ENCODE measurements at regions not wholly inside any gene's neighbourhood (a gene's known extent, or its start where the extent isn't known, plus 50 kb on each side); places are given as distances from the start of the nearest gene placed in this dataset.

- H3K36me3 ChIP-seq (ENCODE audit: control insufficient read depth, insufficient read depth, low read length) = no peaks in the 10 kb centered on the region
- H3K27me3 ChIP-seq (ENCODE audit: control insufficient read depth, insufficient read depth, low read length) = no peaks in the 10 kb centered on the region
- ChIA-PET CTCF (no interaction called here), POLR2A (no interaction called here)
- no TSS peak for BruUV-seq (replicated peaks)
- H3K9me3 ChIP-seq (ENCODE audit: control insufficient read depth, insufficient read depth, low read depth, low read length) = no peaks in the 10 kb centered on the region
- intact Hi-C loops (cut with micrococcal nuclease; ENCODE audit: unreplicated experiment) (no loop called here), in situ Hi-C loops (cut with HindIII; ENCODE audit: low pct_unique_long_range_greater_than_20kb, low sequenced_read_pairs) (no loop called here)
- TF ChIP-seq TCF7L2 (IDR thresholded peaks at IDR 0.05; ENCODE audit: low read depth, low read length) (no peak), SIN3A (IDR thresholded peaks at IDR 0.05; ENCODE audit: borderline replicate concordance, insufficient read depth, low read depth, low read length) (no peak), POLR2AphosphoS5 (IDR thresholded peaks at IDR 0.05; ENCODE audit: low read depth, low read length) (no peak), REST (IDR thresholded peaks at IDR 0.05; ENCODE audit: insufficient read depth in 1 of 2, low read depth in 2 of 2, low read length in 1 of 2) (no peak), CTCF (IDR thresholded peaks at IDR 0.05) (no peak)
- H3K4me3 ChIP-seq (ENCODE audit: low read depth in 2 of 2, low read length in 2 of 2) = no peak overlapping the region
- ATAC-seq (no peak), DNase-seq (ENCODE audit: low read depth, low spot score) (no peak)
- no peaks in the 10 kb centered on the region for H3K4me1 ChIP-seq (ENCODE audit: control insufficient read depth, insufficient read depth, low read length)
- H3K27ac ChIP-seq (ENCODE audit: low read length) = no peak overlapping the region
Observed at GRCh38 chr2:49261781-49262180, 107.5 kb upstream of the FSHR start.

- CTCF ChIA-PET = no interaction called here
Observed at GRCh38 chr2:49260979-49261538, 106.7 kb upstream of the FSHR start.

More at GRCh38 chr2:49260979-49261538, 106.7 kb upstream of the FSHR start:
- in situ Hi-C loops (cut with HindIII; ENCODE audit: low pct_unique_long_range_greater_than_20kb, low sequenced_read_pairs) (no loop called here), intact Hi-C loops (cut with micrococcal nuclease; ENCODE audit: unreplicated experiment) (no loop called here)
- no peak overlapping the region for H3K27ac ChIP-seq (ENCODE audit: low read length)
- no peaks in the 10 kb centered on the region for H3K36me3 ChIP-seq (ENCODE audit: control insufficient read depth, insufficient read depth, low read length)
- POLR2A ChIA-PET = no interaction called here
- ATAC-seq = no peak
- no TSS peak for BruUV-seq (replicated peaks)
- H3K4me1 ChIP-seq (ENCODE audit: control insufficient read depth, insufficient read depth, low read length) = no peaks in the 10 kb centered on the region
- H3K9me3 ChIP-seq (ENCODE audit: control insufficient read depth, insufficient read depth, low read depth, low read length) = no peaks in the 10 kb centered on the region
- no peak for DNase-seq (ENCODE audit: low read depth, low spot score)
- no peaks in the 10 kb centered on the region for H3K27me3 ChIP-seq (ENCODE audit: control insufficient read depth, insufficient read depth, low read length)
- H3K4me3 ChIP-seq (ENCODE audit: low read depth in 2 of 2, low read length in 2 of 2) = no peak overlapping the region
- TF ChIP-seq CTCF (IDR thresholded peaks at IDR 0.05) = no peak
- TF ChIP-seq POLR2AphosphoS5 (IDR thresholded peaks at IDR 0.05; ENCODE audit: low read depth, low read length) = no peak
- no peak for TF ChIP-seq REST (IDR thresholded peaks at IDR 0.05; ENCODE audit: insufficient read depth in 1 of 2, low read depth in 2 of 2, low read length in 1 of 2)
- no peak for TF ChIP-seq SIN3A (IDR thresholded peaks at IDR 0.05; ENCODE audit: borderline replicate concordance, insufficient read depth, low read depth, low read length)
- no peak for TF ChIP-seq TCF7L2 (IDR thresholded peaks at IDR 0.05; ENCODE audit: low read depth, low read length)

Measured in Panc1 (cell line).